Neutrophil (primary cell): ENCODE measurements at regions not wholly inside any gene's neighbourhood (a gene's known extent, or its start where the extent isn't known, plus 50 kb on each side); places are given as distances from the start of the nearest gene placed in this dataset.

Experiments
- H3K27ac ChIP-seq: fragments of 200-600 bp; sonication (generic); 2 replicates; pipeline ENCODE4 v1.5.1; 2016; ENCODE audit warnings: mild to moderate bottlenecking, moderate library complexity
- H3K27me3 ChIP-seq: fragments of 200-600 bp; sonication (generic); 2 replicates; pipeline ENCODE4 v1.6.0; 2016; ENCODE audit warnings: mild to moderate bottlenecking
- H3K36me3 ChIP-seq: fragments of 200-600 bp; sonication (generic); 2 replicates; pipeline ENCODE4 v1.5.1; 2017
- H3K4me1 ChIP-seq, 2 experiments: fragments of 200-600 bp in 1 of 2; sonication (generic) in 1 of 2; 1 replicate in 1 of 2; 2 replicates in 1 of 2; pipeline versions ENCODE4 v1.5.1 to v1.6.1; 2013 to 2016; ENCODE audit warnings: low read depth in 1 of 2, low read length in 1 of 2, mild to moderate bottlenecking in 1 of 2, moderate library complexity in 1 of 2; ENCODE audit not compliant: control insufficient read depth in 1 of 2, insufficient read depth in 1 of 2
- H3K4me3 ChIP-seq, 2 experiments: fragments of 200-600 bp in 1 of 2; sonication (generic) in 1 of 2; 1 replicate in 1 of 2; 2 replicates in 1 of 2; pipeline ENCODE4 v1.5.1; 2013 to 2016; ENCODE audit warnings: low read depth in 1 of 2, low read length in 1 of 2, mild to moderate bottlenecking in 1 of 2, moderate library complexity in 1 of 2
- H3K9me3 ChIP-seq: fragments of 200-600 bp; sonication (generic); 2 replicates; pipeline ENCODE4 v1.5.1; 2016
- CTCF ChIP-seq: fragments of 200-600 bp; sonication (generic); IDR thresholded peaks from 2 replicates; pipeline ENCODE4 v1.5.1; 2016; ENCODE audit warnings: antibody characterized with exemption

- H3K4me1 ChIP-seq, result no peaks in the 10 kb centered on the region
These were observed 443.8 kb downstream of the HAO1 start for GRCh38 chr20:7496394-7496991.

GRCh38 chr20:7497985-7498384 is 442.3 kb downstream of the HAO1 start:
- no peak overlapping the region for H3K4me3 ChIP-seq
- H3K4me1 ChIP-seq, result no peaks in the 10 kb centered on the region
- TF ChIP-seq CTCF, result no peak
- no peaks in the 10 kb centered on the region for H3K36me3 ChIP-seq
- no peaks in the 10 kb centered on the region for H3K9me3 ChIP-seq
- H3K27ac ChIP-seq, result no peak overlapping the region
- no peaks in the 10 kb centered on the region for H3K27me3 ChIP-seq

More at GRCh38 chr20:7496394-7496991, 443.8 kb downstream of the HAO1 start:
- no peaks in the 10 kb centered on the region for H3K27me3 ChIP-seq
- H3K36me3 ChIP-seq, result no peaks in the 10 kb centered on the region
- no peaks in the 10 kb centered on the region for H3K9me3 ChIP-seq
- TF ChIP-seq CTCF, result no peak
- no peak overlapping the region for H3K27ac ChIP-seq
- H3K4me3 ChIP-seq, result no peak overlapping the region

- Histone ChIP-seq H3K27me3 (no peaks in the 10 kb centered on the region), H3K9me3 (no peaks in the 10 kb centered on the region), H3K4me3 (no peak overlapping the region), H3K4me1 (no peaks in the 10 kb centered on the region), H3K27ac (no peak overlapping the region), H3K36me3 (no peaks in the 10 kb centered on the region)
- no peak for TF ChIP-seq CTCF
These were observed 441.1 kb downstream of the HAO1 start for GRCh38 chr20:7499201-7499600.

- H3K9me3 ChIP-seq, result no peaks in the 10 kb centered on the region
- H3K4me1 ChIP-seq, result no peaks in the 10 kb centered on the region
- no peak overlapping the region for H3K4me3 ChIP-seq
- no peaks in the 10 kb centered on the region for H3K27me3 ChIP-seq
- no peak for TF ChIP-seq CTCF
- H3K27ac ChIP-seq, result no peak overlapping the region
- no peaks in the 10 kb centered on the region for H3K36me3 ChIP-seq
These were observed 440.0 kb downstream of the HAO1 start for GRCh38 chr20:7500231-7500663.

GRCh38 chr20:7503501-7503900 is 436.8 kb downstream of the HAO1 start:
- no peaks in the 10 kb centered on the region for H3K4me1 ChIP-seq
- no peaks in the 10 kb centered on the region for H3K9me3 ChIP-seq
- no peaks in the 10 kb centered on the region for H3K27me3 ChIP-seq
- TF ChIP-seq CTCF, result no peak
- no peak overlapping the region for H3K4me3 ChIP-seq
- H3K36me3 ChIP-seq, result no peaks in the 10 kb centered on the region
- no peak overlapping the region for H3K27ac ChIP-seq
